GM12872 (cell line): ENCODE measurements at regions not wholly inside any gene's neighbourhood (a gene's known extent, or its start where the extent isn't known, plus 50 kb on each side); places are given as distances from the start of the nearest gene placed in this dataset.

Experiments used
- TF ChIP-seq, protein P1 (sequence below): IDR thresholded peaks from 3 replicates; pipeline ENCODE4 v1.5.1; 2011; ENCODE audit warnings: low read depth, mild to moderate bottlenecking, low read length, moderate library complexity; ENCODE audit not compliant: insufficient read depth

- TF ChIP-seq, protein P1, sequence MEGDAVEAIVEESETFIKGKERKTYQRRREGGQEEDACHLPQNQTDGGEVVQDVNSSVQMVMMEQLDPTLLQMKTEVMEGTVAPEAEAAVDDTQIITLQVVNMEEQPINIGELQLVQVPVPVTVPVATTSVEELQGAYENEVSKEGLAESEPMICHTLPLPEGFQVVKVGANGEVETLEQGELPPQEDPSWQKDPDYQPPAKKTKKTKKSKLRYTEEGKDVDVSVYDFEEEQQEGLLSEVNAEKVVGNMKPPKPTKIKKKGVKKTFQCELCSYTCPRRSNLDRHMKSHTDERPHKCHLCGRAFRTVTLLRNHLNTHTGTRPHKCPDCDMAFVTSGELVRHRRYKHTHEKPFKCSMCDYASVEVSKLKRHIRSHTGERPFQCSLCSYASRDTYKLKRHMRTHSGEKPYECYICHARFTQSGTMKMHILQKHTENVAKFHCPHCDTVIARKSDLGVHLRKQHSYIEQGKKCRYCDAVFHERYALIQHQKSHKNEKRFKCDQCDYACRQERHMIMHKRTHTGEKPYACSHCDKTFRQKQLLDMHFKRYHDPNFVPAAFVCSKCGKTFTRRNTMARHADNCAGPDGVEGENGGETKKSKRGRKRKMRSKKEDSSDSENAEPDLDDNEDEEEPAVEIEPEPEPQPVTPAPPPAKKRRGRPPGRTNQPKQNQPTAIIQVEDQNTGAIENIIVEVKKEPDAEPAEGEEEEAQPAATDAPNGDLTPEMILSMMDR, result no peak
These were observed 2384.1 kb downstream of the PCDH7 start for GRCh38 chr4:33104273-33104672.

- TF ChIP-seq, protein P1, result no peak
These were observed 2387.6 kb downstream of the PCDH7 start for GRCh38 chr4:33107814-33108213.

DNA sequence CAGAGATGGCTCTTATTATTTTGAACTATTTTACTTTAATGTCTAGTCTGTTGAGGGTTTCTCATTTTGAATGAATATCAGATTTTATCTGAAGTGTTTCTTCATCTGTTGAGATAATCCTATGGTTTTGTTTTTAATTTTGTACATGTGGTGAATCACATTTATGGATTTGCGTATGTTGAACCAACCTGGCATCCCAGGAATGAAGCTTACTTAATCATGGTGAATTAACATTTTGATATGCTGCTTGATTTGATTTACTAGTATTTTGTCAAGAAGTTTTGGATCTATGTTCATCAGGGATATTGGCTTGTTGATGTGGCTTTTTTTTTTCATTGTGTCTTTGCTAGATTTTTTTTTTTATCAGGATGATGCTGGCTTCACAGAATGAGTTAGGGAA lies 2390.9 kb downstream of the PCDH7 start:
- TF ChIP-seq, protein P1, result no peak

DNA sequence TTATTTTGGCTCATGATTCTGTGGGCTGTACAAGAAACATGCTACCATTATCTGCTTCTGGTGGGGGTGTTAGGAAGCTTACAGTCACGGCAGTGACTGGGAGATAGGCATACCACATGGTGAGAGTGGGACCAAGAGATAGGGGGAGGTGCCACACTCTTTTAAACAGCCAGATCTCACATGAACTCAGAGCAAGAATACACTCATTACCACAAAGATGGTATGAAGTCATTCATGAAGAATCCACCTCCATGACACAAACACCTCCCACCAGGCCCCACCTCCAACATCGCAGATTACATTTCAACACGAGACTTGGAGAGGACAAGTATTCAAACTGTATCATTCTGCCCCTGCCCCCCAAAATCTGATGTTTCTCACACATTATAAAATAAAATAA lies 2396.7 kb downstream of the PCDH7 start:
- TF ChIP-seq, protein P1, result no peak

DNA sequence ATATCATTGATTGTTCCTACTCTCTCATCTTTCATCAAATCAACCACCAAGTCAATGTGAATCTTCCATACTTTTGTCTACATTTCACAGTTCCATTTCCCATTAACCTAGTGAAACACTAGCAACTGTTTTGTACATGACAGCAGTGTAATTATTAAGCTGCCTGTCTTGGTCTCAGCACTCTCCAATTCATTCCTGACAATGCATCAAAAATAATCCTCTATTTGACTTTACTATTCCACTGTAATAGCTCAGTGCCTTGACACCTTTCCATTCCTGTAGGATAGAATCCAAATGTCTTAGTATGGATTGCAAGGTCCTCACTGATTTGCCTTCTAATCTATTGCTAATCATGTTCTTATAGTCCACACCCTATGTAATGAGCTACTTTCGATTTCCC lies 2405.8 kb downstream of the PCDH7 start:
- TF ChIP-seq, protein P1, result no peak

DNA sequence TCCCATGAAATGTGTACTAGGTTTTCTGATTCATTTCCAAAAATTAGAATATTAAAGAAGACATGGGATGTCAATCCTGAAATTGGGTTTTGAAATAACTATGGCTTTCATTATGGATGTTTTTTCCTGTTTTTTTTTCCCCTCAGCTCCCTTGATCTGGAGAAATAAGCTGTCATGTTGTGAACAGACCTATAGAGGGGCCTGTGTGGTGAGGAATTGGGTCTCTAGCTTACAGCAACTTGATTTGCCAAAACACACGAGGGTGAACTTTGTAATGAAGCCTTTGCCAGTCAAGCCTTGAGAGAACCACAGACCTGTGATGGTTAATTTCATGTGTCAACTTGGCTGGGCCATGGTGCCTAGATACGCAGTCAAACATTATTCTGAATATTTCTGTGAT lies 2413.6 kb downstream of the PCDH7 start:
- TF ChIP-seq, protein P1, result no peak

- TF ChIP-seq, protein P1, result no peak
These were observed 2414.2 kb downstream of the PCDH7 start for GRCh38 chr4:33134366-33134765.
